Liver (tissue), 3 donors: ENCODE measurements at regions not wholly inside any gene's neighbourhood (a gene's known extent, or its start where the extent isn't known, plus 50 kb on each side); places are given as distances from the start of the nearest gene placed in this dataset.

Experiments used
- EGR1 ChIP-seq, 2 donors: IDR thresholded peaks; 2 replicates each; pipeline ENCODE4 v1.6.1; 2016 to 2018; ENCODE audit warnings: antibody characterized with exemption in 2 of 2, low read depth in 2 of 2
- GABPA ChIP-seq, 2 donors: IDR thresholded peaks in 1 of 2; conservative IDR thresholded peaks in 1 of 2; 2 replicates each; pipeline ENCODE4 v1.6.1; 2016; ENCODE audit warnings: antibody characterized with exemption in 2 of 2, mild to moderate bottlenecking in 1 of 2, moderate library complexity in 1 of 2
- JUND ChIP-seq, 2 donors: IDR thresholded peaks; 2 replicates each; pipeline ENCODE4 v1.6.1; 2016; ENCODE audit warnings: antibody characterized with exemption in 2 of 2
- YY1 ChIP-seq: IDR thresholded peaks from 2 replicates; pipeline ENCODE4 v1.6.1; 2016; ENCODE audit warnings: antibody characterized with exemption, mild to moderate bottlenecking
- TF ChIP-seq, protein P1 (sequence below): fragments of 150-350 bp; IDR thresholded peaks from 2 replicates; pipeline ENCODE4 v1.5.1; 2017; ENCODE audit warnings: improper control_type of control experiment, low read depth, low read length; ENCODE audit not compliant: missing input control
- TF ChIP-seq, protein P2 (sequence below): IDR thresholded peaks from 2 replicates; pipeline ENCODE4 v1.6.1; 2016; ENCODE audit warnings: antibody characterized with exemption, mild to moderate bottlenecking
- donor health status: healthy.
- donor health status: healthy.

DNA sequence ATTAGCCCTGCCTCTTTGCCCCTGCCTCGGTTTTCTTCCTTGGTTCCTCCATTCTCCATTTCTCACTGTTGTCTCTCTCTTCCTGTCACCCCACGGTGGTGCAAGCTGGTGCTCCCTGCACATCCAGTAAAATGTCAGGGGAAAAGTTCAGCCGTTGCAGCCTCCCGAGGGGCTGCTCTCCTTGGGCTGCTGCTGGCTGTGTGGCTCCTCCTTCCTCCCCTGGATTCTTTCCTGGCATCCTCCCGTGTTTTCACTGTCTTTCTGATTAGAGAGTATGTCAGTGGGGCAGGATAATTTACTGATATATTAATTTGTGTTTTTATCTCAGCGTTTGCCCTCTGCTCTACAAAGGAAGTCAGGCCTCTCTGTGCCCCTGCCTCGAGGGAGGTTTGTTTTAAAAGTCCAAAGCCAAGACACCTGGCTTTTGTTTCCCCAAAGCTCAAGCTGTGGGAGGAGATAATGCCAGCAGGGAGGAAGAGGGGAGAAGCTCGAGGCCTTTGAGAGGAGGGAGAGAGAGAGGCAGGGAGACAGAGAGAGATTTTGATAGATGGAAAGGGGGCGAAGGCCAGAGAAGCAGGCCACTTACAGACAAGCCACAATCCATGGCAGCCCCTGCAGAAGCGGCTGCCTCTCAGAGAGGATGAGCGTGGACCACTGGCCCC is 150.3 kb upstream of the NR2F2 start:
- TF ChIP-seq, protein P1, sequence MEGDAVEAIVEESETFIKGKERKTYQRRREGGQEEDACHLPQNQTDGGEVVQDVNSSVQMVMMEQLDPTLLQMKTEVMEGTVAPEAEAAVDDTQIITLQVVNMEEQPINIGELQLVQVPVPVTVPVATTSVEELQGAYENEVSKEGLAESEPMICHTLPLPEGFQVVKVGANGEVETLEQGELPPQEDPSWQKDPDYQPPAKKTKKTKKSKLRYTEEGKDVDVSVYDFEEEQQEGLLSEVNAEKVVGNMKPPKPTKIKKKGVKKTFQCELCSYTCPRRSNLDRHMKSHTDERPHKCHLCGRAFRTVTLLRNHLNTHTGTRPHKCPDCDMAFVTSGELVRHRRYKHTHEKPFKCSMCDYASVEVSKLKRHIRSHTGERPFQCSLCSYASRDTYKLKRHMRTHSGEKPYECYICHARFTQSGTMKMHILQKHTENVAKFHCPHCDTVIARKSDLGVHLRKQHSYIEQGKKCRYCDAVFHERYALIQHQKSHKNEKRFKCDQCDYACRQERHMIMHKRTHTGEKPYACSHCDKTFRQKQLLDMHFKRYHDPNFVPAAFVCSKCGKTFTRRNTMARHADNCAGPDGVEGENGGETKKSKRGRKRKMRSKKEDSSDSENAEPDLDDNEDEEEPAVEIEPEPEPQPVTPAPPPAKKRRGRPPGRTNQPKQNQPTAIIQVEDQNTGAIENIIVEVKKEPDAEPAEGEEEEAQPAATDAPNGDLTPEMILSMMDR: no peak
- TF ChIP-seq, protein P2, sequence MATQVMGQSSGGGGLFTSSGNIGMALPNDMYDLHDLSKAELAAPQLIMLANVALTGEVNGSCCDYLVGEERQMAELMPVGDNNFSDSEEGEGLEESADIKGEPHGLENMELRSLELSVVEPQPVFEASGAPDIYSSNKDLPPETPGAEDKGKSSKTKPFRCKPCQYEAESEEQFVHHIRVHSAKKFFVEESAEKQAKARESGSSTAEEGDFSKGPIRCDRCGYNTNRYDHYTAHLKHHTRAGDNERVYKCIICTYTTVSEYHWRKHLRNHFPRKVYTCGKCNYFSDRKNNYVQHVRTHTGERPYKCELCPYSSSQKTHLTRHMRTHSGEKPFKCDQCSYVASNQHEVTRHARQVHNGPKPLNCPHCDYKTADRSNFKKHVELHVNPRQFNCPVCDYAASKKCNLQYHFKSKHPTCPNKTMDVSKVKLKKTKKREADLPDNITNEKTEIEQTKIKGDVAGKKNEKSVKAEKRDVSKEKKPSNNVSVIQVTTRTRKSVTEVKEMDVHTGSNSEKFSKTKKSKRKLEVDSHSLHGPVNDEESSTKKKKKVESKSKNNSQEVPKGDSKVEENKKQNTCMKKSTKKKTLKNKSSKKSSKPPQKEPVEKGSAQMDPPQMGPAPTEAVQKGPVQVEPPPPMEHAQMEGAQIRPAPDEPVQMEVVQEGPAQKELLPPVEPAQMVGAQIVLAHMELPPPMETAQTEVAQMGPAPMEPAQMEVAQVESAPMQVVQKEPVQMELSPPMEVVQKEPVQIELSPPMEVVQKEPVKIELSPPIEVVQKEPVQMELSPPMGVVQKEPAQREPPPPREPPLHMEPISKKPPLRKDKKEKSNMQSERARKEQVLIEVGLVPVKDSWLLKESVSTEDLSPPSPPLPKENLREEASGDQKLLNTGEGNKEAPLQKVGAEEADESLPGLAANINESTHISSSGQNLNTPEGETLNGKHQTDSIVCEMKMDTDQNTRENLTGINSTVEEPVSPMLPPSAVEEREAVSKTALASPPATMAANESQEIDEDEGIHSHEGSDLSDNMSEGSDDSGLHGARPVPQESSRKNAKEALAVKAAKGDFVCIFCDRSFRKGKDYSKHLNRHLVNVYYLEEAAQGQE: no peak
- TF ChIP-seq JUND (IDR thresholded peaks at IDR 0.05): no peak
- TF ChIP-seq YY1: no peak
- no peak for TF ChIP-seq EGR1 (IDR thresholded peaks at IDR 0.05; ENCODE audit: low read depth in 2 of 2)
- TF ChIP-seq GABPA (IDR thresholded peaks at IDR 0.05 in 1 of 2, conservative IDR thresholded peaks at IDR 0.05 in 1 of 2): no peak
